ENCODE measurements at regions not wholly inside any gene's neighbourhood (a gene's known extent, or its start where the extent isn't known, plus 50 kb on each side); places are given as distances from the start of the nearest gene placed in this dataset.
"Not testable (repeated sequence)": the region's sequence is repeated elsewhere in the genome, so short reads cannot be mapped to it uniquely, and the experiment has no call there.

GRCh38 chr1:222060210-222060916 is 318.5 kb upstream of the DUSP10 start:
- DNase-seq = no peak

GRCh38 chr1:222058249-222058648 is 316.4 kb upstream of the DUSP10 start:
- no peak for DNase-seq

- no peak for DNase-seq
Observed at GRCh38 chr1:222057162-222057561, 315.3 kb upstream of the DUSP10 start.

- no peak for DNase-seq
Observed at GRCh38 chr1:222054416-222054815, 312.5 kb upstream of the DUSP10 start.

GRCh38 chr1:222053790-222054294 is 312.0 kb upstream of the DUSP10 start:
- DNase-seq = no peak

- DNase-seq = not testable (repeated sequence)
Observed at GRCh38 chr1:222051311-222051710, 309.4 kb upstream of the DUSP10 start.

GRCh38 chr1:222049661-222050060 is 307.8 kb upstream of the DUSP10 start:
- DNase-seq = not testable (repeated sequence)

GRCh38 chr1:222049176-222049575 is 307.3 kb upstream of the DUSP10 start:
- no peak for DNase-seq

GRCh38 chr1:222048094-222048595 is 306.3 kb upstream of the DUSP10 start:
- DNase-seq = no peak

- no peak for DNase-seq
Observed at GRCh38 chr1:222047366-222047765, 305.5 kb upstream of the DUSP10 start.

GRCh38 chr1:222046684-222047263 is 304.9 kb upstream of the DUSP10 start:
- DNase-seq = no peak

GRCh38 chr1:222045786-222046185 is 303.9 kb upstream of the DUSP10 start:
- no peak for DNase-seq

GRCh38 chr1:222045236-222045635 is 303.3 kb upstream of the DUSP10 start:
- no peak for DNase-seq

- DNase-seq = no peak
Observed at GRCh38 chr1:222043444-222044292, 301.8 kb upstream of the DUSP10 start.

- DNase-seq = no peak
Observed at GRCh38 chr1:222042120-222042519, 300.2 kb upstream of the DUSP10 start.

- DNase-seq = no peak
Observed at GRCh38 chr1:222040955-222041354, 299.1 kb upstream of the DUSP10 start.

GRCh38 chr1:222040121-222040805 is 298.4 kb upstream of the DUSP10 start:
- no peak for DNase-seq

GRCh38 chr1:222038971-222039370 is 297.1 kb upstream of the DUSP10 start:
- DNase-seq = no peak

GRCh38 chr1:222037720-222038119 is 295.8 kb upstream of the DUSP10 start:
- DNase-seq = peak; percentile 11

- DNase-seq = peak; percentile 47
Observed at GRCh38 chr1:222034790-222035189, 292.9 kb upstream of the DUSP10 start.

GRCh38 chr1:222033450-222033849 is 291.6 kb upstream of the DUSP10 start:
- no peak for DNase-seq

- no peak for DNase-seq
Observed at GRCh38 chr1:222031318-222031717, 289.4 kb upstream of the DUSP10 start.

- DNase-seq = no peak
Observed at GRCh38 chr1:222028676-222029075, 286.8 kb upstream of the DUSP10 start.
